ENCODE measurements at regions not wholly inside any gene's neighbourhood (a gene's known extent, or its start where the extent isn't known, plus 50 kb on each side); places are given as distances from the start of the nearest gene placed in this dataset.
"Not testable (repeated sequence)": the region's sequence is repeated elsewhere in the genome, so short reads cannot be mapped to it uniquely, and the experiment has no call there.

- CTCF ChIA-PET: no interaction called here
- no peak for DNase-seq (ENCODE audit: low spot score)
- no peak for TF ChIP-seq CTCF (conservative IDR thresholded peaks at IDR 0.05; ENCODE audit: low read depth)
- POLR2A ChIA-PET (ENCODE audit: low non-redundant PET): no interaction called here
- H3K27ac ChIP-seq: no peak overlapping the region
These were observed 141.6 kb upstream of the RFC3 start for GRCh38 chr13:33676045-33676989.

- DNase-seq (ENCODE audit: low spot score): no peak
- POLR2A ChIA-PET (ENCODE audit: low non-redundant PET): no interaction called here
- TF ChIP-seq CTCF (conservative IDR thresholded peaks at IDR 0.05; ENCODE audit: low read depth): no peak
- CTCF ChIA-PET: no interaction called here
- no peak overlapping the region for H3K27ac ChIP-seq
These were observed 140.7 kb upstream of the RFC3 start for GRCh38 chr13:33677215-33677614.

GRCh38 chr13:33678084-33678483 lies 139.9 kb upstream of the RFC3 start:
- no peak for DNase-seq (ENCODE audit: low spot score)
- TF ChIP-seq CTCF (conservative IDR thresholded peaks at IDR 0.05; ENCODE audit: low read depth): no peak
- H3K27ac ChIP-seq: no peak overlapping the region
- CTCF ChIA-PET: no interaction called here
- POLR2A ChIA-PET (ENCODE audit: low non-redundant PET): no interaction called here

- POLR2A ChIA-PET (ENCODE audit: low non-redundant PET): no interaction called here
- H3K27ac ChIP-seq: peak overlapping the region; percentile 68
- no peak for TF ChIP-seq CTCF (conservative IDR thresholded peaks at IDR 0.05; ENCODE audit: low read depth)
- DNase-seq (ENCODE audit: low spot score): peak; percentile 36
- CTCF ChIA-PET: no interaction called here
These were observed 138.9 kb upstream of the RFC3 start for GRCh38 chr13:33678906-33679657.

- peak overlapping the region; percentile 68 for H3K27ac ChIP-seq
- no peak for TF ChIP-seq CTCF (conservative IDR thresholded peaks at IDR 0.05; ENCODE audit: low read depth)
- CTCF ChIA-PET: no interaction called here
- DNase-seq (ENCODE audit: low spot score): no peak
- POLR2A ChIA-PET (ENCODE audit: low non-redundant PET): no interaction called here
These were observed 138.3 kb upstream of the RFC3 start for GRCh38 chr13:33679658-33680012.

GRCh38 chr13:33682020-33682564 lies 135.9 kb upstream of the RFC3 start:
- no peak overlapping the region for H3K27ac ChIP-seq
- no peak for TF ChIP-seq CTCF (conservative IDR thresholded peaks at IDR 0.05; ENCODE audit: low read depth)
- CTCF ChIA-PET: no interaction called here
- POLR2A ChIA-PET (ENCODE audit: low non-redundant PET): no interaction called here
- no peak for DNase-seq (ENCODE audit: low spot score)

- POLR2A ChIA-PET (ENCODE audit: low non-redundant PET); H3K27ac ChIP-seq; DNase-seq (ENCODE audit: low spot score): not testable (repeated sequence)
- CTCF ChIA-PET: interaction anchor here (0.6 kb wide), 1 partner anchor 1481 kb away, joined by 3 read pairs; no protein-coding TSS in a partner anchor
These were observed 135.3 kb upstream of the RFC3 start for GRCh38 chr13:33682646-33683045.
